CD8-positive, alpha-beta memory T cell (primary cell): ENCODE measurements at regions not wholly inside any gene's neighbourhood (a gene's known extent, or its start where the extent isn't known, plus 50 kb on each side); places are given as distances from the start of the nearest gene placed in this dataset.

Experiments used
- CTCF ChIA-PET: fragments of 350-600 bp; sonication (Branson Sonifier 250); formaldehyde crosslinking; loops from one replicate; lab custom pipeline; 2021; ENCODE audit warnings: antibody characterized with exemption; lab: Charles Lee
- POLR2A ChIA-PET: fragments of 350-600 bp; sonication (Branson Sonifier 250); formaldehyde crosslinking; loops from one replicate; lab custom pipeline; 2021; ENCODE audit warnings: antibody characterized with exemption; lab: Charles Lee
- DNase-seq, 5 donors: peaks; one replicate each; pipeline versions ENCODE4 v3.0.0 to v3.0.0-alpha.2; 2020 to 2022; ENCODE audit warnings: mixed read lengths in 1 of 5
- H3K27ac ChIP-seq: one replicate; pipeline ENCODE4 v1.7.0; 2013; ENCODE audit warnings: low read depth, mild to moderate bottlenecking, low read length, moderate library complexity
- H3K27me3 ChIP-seq: 2 replicates; pipeline ENCODE4 v1.7.0; 2013; ENCODE audit warnings: low read length, mild to moderate bottlenecking; ENCODE audit not compliant: insufficient read depth, poor library complexity, severe bottlenecking
- H3K36me3 ChIP-seq: 2 replicates; pipeline ENCODE4 v1.7.0; 2013; ENCODE audit warnings: mild to moderate bottlenecking, low read length, moderate library complexity; ENCODE audit not compliant: insufficient read depth
- H3K4me1 ChIP-seq: 2 replicates; pipeline ENCODE4 v1.7.0; 2013; ENCODE audit warnings: mild to moderate bottlenecking, low read length, moderate library complexity; ENCODE audit not compliant: insufficient read depth
- H3K4me3 ChIP-seq: 2 replicates; pipeline ENCODE4 v1.7.0; 2013; ENCODE audit warnings: mild to moderate bottlenecking, low read length
- H3K9me3 ChIP-seq: 2 replicates; pipeline ENCODE4 v1.7.0; 2013; ENCODE audit warnings: mild to moderate bottlenecking, low read length
- H3K27ac Mint-ChIP-seq, 8 donors: one replicate each; pipeline ENCODE4 v1.8.0; 2020 to 2021; ENCODE audit warnings: mixed read lengths in 8 of 8, mild to moderate bottlenecking in 6 of 8, inconsistent platforms in 3 of 8, moderate library complexity in 3 of 8
- H3K27me3 Mint-ChIP-seq, 2 donors: one replicate each; pipeline ENCODE4 v1.8.0; 2020 to 2021; ENCODE audit warnings: mixed read lengths in 2 of 2, mild to moderate bottlenecking in 1 of 2, moderate library complexity in 1 of 2
- H3K36me3 Mint-ChIP-seq, 3 donors: one replicate each; pipeline ENCODE4 v1.8.0; 2020 to 2021; ENCODE audit warnings: mixed read lengths in 3 of 3, inconsistent platforms in 1 of 3, mild to moderate bottlenecking in 1 of 3
- H3K4me1 Mint-ChIP-seq, 3 donors: one replicate each; pipeline ENCODE4 v1.8.0; 2020 to 2021; ENCODE audit warnings: mixed read lengths in 3 of 3, inconsistent platforms in 1 of 3, mild to moderate bottlenecking in 1 of 3
- H3K4me3 Mint-ChIP-seq, 7 donors: one replicate each; pipeline ENCODE4 v1.8.0; 2020 to 2021; ENCODE audit warnings: mixed read lengths in 7 of 7, mild to moderate bottlenecking in 6 of 7, moderate library complexity in 4 of 7, inconsistent platforms in 2 of 7
- H3K9me3 Mint-ChIP-seq, 5 donors: one replicate each; pipeline ENCODE4 v1.8.0; 2020 to 2022; ENCODE audit warnings: mixed read lengths in 5 of 5, mild to moderate bottlenecking in 3 of 5, moderate library complexity in 2 of 5, inconsistent platforms in 1 of 5

DNA sequence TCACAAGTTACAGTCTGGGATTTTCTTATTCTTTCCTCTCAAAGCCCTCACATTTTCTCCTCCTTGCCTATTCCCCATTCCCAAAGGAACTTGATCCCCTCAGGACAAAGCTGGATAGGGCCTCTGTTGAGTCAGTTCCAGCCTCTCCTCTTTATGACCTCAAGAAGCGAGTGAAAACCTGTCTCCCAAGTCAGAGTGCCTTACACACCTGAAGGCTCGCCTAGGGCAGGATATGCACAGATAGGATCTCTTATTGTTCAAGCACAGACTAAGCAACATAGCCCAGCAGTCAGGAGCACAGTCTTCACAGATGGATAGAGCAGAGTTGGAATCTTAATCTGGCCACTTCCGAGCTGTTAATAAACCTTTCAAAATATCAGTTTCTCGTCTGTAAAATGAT lies 60.8 kb upstream of the PRRC2C start:
- no peak for DNase-seq
- Mint-ChIP-seq H3K27me3 (peaks cover 2 to 9% of the 10 kb centered on the region in 2 donors), H3K4me1 (peaks cover 10 to 22% (median 21%) of the 10 kb centered on the region in 3 donors), H3K4me3 (no peak overlapping the region), H3K9me3 (peaks cover 0 to 3% (median 1%) of the 10 kb centered on the region in 5 donors), H3K36me3 (no peaks in the 10 kb centered on the region), H3K27ac (peak overlapping the region in 1 of 8 donors; percentile 9)
- H3K27ac ChIP-seq = no peak overlapping the region
- no peaks in the 10 kb centered on the region for H3K9me3 ChIP-seq
- peaks cover 8% of the 10 kb centered on the region for H3K4me1 ChIP-seq
- no peaks in the 10 kb centered on the region for H3K36me3 ChIP-seq
- ChIA-PET CTCF (no interaction called here), POLR2A (no interaction called here)
- no peak overlapping the region for H3K4me3 ChIP-seq
- H3K27me3 ChIP-seq = no peaks in the 10 kb centered on the region

DNA sequence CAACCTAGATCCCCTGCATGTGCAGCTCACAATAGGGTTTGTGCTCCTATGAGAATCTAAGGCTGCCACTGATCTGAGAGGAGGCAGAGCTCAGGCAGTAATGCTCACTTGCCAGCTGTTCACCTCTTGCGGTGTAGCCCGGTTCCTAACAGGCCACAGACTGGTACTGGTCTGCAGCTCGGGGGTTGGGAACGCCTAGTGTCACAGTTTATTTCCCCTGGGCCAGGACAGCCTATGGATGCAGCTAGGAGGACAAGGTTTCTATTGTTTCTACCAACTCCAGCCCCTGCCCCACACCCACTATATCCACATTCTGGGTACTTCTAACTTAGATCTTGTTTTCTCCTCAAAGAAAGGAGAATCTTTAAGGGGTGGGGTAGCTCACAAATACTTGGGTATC lies 58.7 kb upstream of the PRRC2C start:
- H3K36me3 ChIP-seq = no peaks in the 10 kb centered on the region
- no peak overlapping the region for H3K27ac ChIP-seq
- DNase-seq = no peak
- H3K4me3 ChIP-seq = no peak overlapping the region
- POLR2A ChIA-PET = no interaction called here
- H3K4me1 Mint-ChIP-seq = peaks cover 0 to under 1% (median 0%) of the 10 kb centered on the region in 3 donors
- no peaks in the 10 kb centered on the region for H3K36me3 Mint-ChIP-seq
- no peak overlapping the region for H3K4me3 Mint-ChIP-seq
- H3K9me3 ChIP-seq = no peaks in the 10 kb centered on the region
- H3K27me3 Mint-ChIP-seq = peaks cover 6 to 22% of the 10 kb centered on the region in 2 donors
- peaks cover 0 to 4% (median 2%) of the 10 kb centered on the region in 5 donors for H3K9me3 Mint-ChIP-seq
- no peaks in the 10 kb centered on the region for H3K27me3 ChIP-seq
- CTCF ChIA-PET = no interaction called here
- no peak overlapping the region for H3K27ac Mint-ChIP-seq
- no peaks in the 10 kb centered on the region for H3K4me1 ChIP-seq

DNA sequence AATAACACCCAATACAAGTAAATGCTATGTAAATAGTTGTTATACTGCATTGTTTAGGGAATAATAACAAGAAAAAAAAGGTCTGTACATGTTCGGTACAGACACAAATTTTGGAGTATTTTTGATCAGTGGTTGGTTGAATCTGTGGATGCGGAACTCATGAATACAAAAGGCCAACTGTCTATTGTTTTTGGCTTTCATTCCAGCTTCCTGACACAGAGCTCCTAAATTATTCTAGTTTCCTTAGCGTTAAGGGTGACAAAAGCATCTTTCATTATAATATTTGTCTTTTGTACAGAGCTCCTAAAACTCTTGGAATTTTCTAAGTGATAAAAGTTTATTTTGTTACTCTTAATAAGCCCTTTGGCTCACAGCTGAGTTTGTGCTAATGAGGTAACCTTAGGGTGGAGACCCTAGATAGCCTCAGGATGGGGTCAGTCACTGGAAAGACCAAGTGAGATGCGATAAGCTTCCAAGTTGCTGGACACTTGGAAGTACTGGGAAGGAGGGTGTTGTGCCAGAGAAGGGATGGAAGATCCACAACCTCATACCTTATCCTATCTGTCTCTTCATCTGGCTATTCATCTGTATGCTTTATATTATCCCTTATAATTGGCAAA lies 57.4 kb upstream of the PRRC2C start:
- Mint-ChIP-seq H3K4me1 (no peaks in the 10 kb centered on the region), H3K27me3 (peaks cover 12 to 22% of the 10 kb centered on the region in 2 donors), H3K9me3 (peaks cover 0 to 4% (median 3%) of the 10 kb centered on the region in 5 donors), H3K36me3 (no peaks in the 10 kb centered on the region), H3K4me3 (no peak overlapping the region), H3K27ac (no peak overlapping the region)
- Histone ChIP-seq H3K4me3 (no peak overlapping the region), H3K4me1 (no peaks in the 10 kb centered on the region), H3K27me3 (no peaks in the 10 kb centered on the region), H3K27ac (no peak overlapping the region), H3K36me3 (no peaks in the 10 kb centered on the region), H3K9me3 (no peaks in the 10 kb centered on the region)
- DNase-seq = no peak
- ChIA-PET CTCF (no interaction called here), POLR2A (no interaction called here)

DNA sequence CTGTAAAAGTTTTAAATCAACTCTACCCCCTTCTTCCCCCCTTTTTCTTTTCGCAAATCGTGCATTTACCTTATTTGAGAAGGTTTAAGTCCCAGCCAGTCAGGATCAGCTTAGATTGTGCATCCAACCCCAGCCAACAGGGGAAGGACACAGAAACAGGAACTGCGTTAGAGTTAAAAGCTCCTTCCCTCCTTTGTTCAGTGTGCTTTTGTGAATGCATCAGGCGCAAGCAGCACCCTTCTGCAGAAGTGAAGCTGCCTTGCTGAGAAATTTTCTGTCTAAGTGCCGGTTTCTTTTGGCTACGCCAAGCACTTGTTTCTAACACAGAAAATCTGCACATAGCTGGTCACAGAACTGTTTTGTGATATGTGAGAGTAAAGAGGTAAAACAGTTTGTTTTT lies 56.2 kb upstream of the PRRC2C start:
- Histone ChIP-seq H3K9me3 (no peaks in the 10 kb centered on the region), H3K4me1 (no peaks in the 10 kb centered on the region), H3K4me3 (no peak overlapping the region), H3K27me3 (no peaks in the 10 kb centered on the region), H3K27ac (no peak overlapping the region), H3K36me3 (no peaks in the 10 kb centered on the region)
- H3K4me3 Mint-ChIP-seq = no peak overlapping the region
- H3K36me3 Mint-ChIP-seq = no peaks in the 10 kb centered on the region
- DNase-seq = no peak
- H3K9me3 Mint-ChIP-seq = peaks cover 0 to 4% (median 3%) of the 10 kb centered on the region in 5 donors
- no peak overlapping the region for H3K27ac Mint-ChIP-seq
- ChIA-PET CTCF (no interaction called here), POLR2A (no interaction called here)
- H3K27me3 Mint-ChIP-seq = peaks cover 12 to 18% of the 10 kb centered on the region in 2 donors
- no peaks in the 10 kb centered on the region for H3K4me1 Mint-ChIP-seq

DNA sequence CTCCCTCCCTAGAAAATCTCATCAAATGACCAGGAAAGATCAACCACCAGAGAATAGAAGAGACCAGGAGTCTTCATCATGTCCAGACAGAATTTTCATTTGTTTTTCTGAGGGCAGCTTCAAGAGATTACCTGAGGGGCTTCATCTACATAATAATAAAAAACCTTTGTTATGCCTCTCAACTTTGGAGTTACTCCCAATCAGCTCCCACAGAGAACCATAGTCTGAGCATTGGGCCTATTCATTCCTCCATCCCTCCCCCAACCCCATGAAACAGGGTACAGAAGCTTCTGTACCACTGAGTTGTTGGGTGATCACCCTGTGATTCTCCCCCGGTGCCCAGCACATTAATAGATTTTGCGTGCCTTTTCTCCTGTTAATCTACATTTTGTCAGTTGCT lies 53.3 kb upstream of the PRRC2C start:
- POLR2A ChIA-PET = no interaction called here
- Histone ChIP-seq H3K9me3 (no peaks in the 10 kb centered on the region), H3K4me3 (no peak overlapping the region), H3K4me1 (peaks cover 7% of the 10 kb centered on the region), H3K27ac (no peak overlapping the region), H3K36me3 (no peaks in the 10 kb centered on the region), H3K27me3 (no peaks in the 10 kb centered on the region)
- Mint-ChIP-seq H3K27me3 (peaks cover 10 to 18% of the 10 kb centered on the region in 2 donors), H3K4me3 (no peak overlapping the region), H3K27ac (no peak overlapping the region), H3K4me1 (peaks cover 3 to 11% (median 7%) of the 10 kb centered on the region in 3 donors), H3K36me3 (no peaks in the 10 kb centered on the region), H3K9me3 (peaks cover 0 to 4% (median 2%) of the 10 kb centered on the region in 5 donors)
- CTCF ChIA-PET = no interaction called here
- DNase-seq = no peak

DNA sequence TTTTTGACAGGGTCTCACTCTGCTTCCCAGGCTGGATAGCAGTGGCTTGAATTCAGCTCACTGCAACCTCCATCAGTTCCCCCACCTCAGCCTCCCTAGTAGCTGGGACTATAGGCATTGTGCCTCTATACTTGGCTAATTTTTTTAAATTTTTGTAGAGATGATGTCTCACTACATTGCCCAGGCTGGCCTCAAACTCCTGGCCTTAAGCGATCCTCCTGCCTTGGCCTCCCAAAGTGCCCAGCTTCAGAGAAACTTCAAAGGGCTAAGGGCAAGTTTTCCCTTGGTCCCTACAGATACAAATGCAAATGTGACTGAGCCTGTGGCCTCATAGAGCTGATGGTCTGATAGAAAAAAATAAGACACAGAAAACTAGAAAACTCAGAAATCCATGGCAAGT lies 52.9 kb upstream of the PRRC2C start:
- H3K4me3 ChIP-seq = no peak overlapping the region
- no peak for DNase-seq
- Mint-ChIP-seq H3K9me3 (peaks cover 0 to 4% (median 2%) of the 10 kb centered on the region in 5 donors), H3K4me1 (peaks cover 3 to 11% (median 7%) of the 10 kb centered on the region in 3 donors), H3K36me3 (no peaks in the 10 kb centered on the region), H3K4me3 (no peak overlapping the region), H3K27me3 (peaks cover 10 to 18% of the 10 kb centered on the region in 2 donors), H3K27ac (no peak overlapping the region)
- no peak overlapping the region for H3K27ac ChIP-seq
- H3K4me1 ChIP-seq = peaks cover 7% of the 10 kb centered on the region
- H3K27me3 ChIP-seq = no peaks in the 10 kb centered on the region
- H3K9me3 ChIP-seq = no peaks in the 10 kb centered on the region
- CTCF ChIA-PET = no interaction called here
- POLR2A ChIA-PET = no interaction called here
- no peaks in the 10 kb centered on the region for H3K36me3 ChIP-seq

DNA sequence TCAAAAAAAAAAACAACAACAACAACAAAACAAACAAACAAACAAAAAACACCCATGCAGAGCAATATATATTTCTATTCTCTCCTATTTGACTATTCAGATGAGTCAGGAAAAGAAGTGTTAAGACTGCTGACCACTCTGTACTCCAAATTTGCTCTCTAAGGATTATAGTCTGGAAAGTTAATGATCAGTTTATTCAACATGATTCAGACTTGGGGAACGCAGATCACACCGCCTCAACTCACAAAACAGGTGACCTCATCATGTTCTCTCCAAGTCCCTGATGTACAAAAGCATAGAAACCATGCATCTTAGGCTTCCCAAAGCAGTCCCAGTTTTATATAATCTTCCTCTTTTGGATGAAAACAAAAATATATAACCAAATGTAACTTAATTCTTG lies 51.9 kb upstream of the PRRC2C start:
- ChIA-PET CTCF (no interaction called here), POLR2A (no interaction called here)
- Histone ChIP-seq H3K36me3 (no peaks in the 10 kb centered on the region), H3K27me3 (no peaks in the 10 kb centered on the region), H3K9me3 (no peaks in the 10 kb centered on the region), H3K4me3 (no peak overlapping the region), H3K4me1 (peaks cover 7% of the 10 kb centered on the region), H3K27ac (no peak overlapping the region)
- H3K27me3 Mint-ChIP-seq = peaks cover 10 to 18% of the 10 kb centered on the region in 2 donors
- no peak overlapping the region for H3K4me3 Mint-ChIP-seq
- DNase-seq = no peak
- no peaks in the 10 kb centered on the region for H3K36me3 Mint-ChIP-seq
- peaks cover 3 to 11% (median 7%) of the 10 kb centered on the region in 3 donors for H3K4me1 Mint-ChIP-seq
- H3K27ac Mint-ChIP-seq = no peak overlapping the region
- H3K9me3 Mint-ChIP-seq = peaks cover 0 to 4% (median 2%) of the 10 kb centered on the region in 5 donors

DNA sequence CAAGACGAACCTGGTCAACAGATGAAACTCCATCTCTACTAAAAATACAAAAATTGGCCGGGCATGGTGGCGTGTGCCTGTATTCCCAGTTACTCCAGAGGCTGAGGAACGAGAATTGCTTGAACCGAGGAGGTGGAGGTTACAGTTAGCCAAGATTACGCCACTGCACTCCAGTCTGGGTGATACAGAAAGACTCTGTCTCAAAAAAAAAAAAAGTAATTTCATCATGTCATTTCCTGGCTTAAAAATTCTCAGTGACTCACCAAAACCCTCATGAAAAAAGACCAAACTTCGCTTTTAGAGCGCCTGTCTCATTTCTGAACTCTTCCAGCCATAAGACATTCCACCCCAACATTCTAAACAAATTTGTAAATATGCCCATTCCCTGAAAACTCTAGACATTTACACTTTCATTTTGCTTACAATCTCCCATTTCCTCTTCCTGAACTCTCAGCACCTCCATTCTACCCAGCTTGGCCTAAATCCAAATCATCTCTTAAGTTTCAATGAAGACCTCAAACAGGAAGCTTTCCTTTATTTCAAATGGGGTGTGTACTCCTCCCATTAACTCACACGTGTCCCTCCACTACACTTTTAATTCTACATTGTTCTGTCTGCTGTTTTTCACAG lies 50.5 kb upstream of the PRRC2C start:
- Mint-ChIP-seq H3K9me3 (peaks cover 0 to 4% (median 0%) of the 10 kb centered on the region in 5 donors), H3K4me1 (peaks cover 3 to 11% (median 7%) of the 10 kb centered on the region in 3 donors), H3K4me3 (peak overlapping the region in 2 of 7 donors; percentile 29 to 57), H3K36me3 (no peaks in the 10 kb centered on the region), H3K27ac (peak overlapping the region in 7 of 8 donors; percentile 8 to 89 (median 68)), H3K27me3 (peaks cover 10 to 11% of the 10 kb centered on the region in 2 donors)
- Histone ChIP-seq H3K27me3 (no peaks in the 10 kb centered on the region), H3K27ac (no peak overlapping the region), H3K9me3 (no peaks in the 10 kb centered on the region), H3K36me3 (no peaks in the 10 kb centered on the region), H3K4me1 (peaks cover 7% of the 10 kb centered on the region), H3K4me3 (peak overlapping the region; percentile 21)
- peak in 1 of 5 donors; percentile 2 for DNase-seq
- ChIA-PET POLR2A (no interaction called here), CTCF (no interaction called here)
